Neural cell (in vitro differentiated cells): ENCODE measurements at regions not wholly inside any gene's neighbourhood (a gene's known extent, or its start where the extent isn't known, plus 50 kb on each side); places are given as distances from the start of the nearest gene placed in this dataset.

Experiments used
- H2AFZ ChIP-seq: fragments of 200-600, 300-800 bp; sonication (generic), shearing (Covaris generic); 2 replicates; pipeline ENCODE4 v1.6.0; 2014; ENCODE audit warnings: low read depth, mild to moderate bottlenecking, antibody characterized with exemption, low read length, moderate library complexity
- H3F3A ChIP-seq: fragments of 200-600 bp; shearing (Covaris generic); 2 replicates; pipeline ENCODE4 v1.6.1; 2016; ENCODE audit warnings: mild to moderate bottlenecking, moderate library complexity, mixed read lengths, antibody characterized with exemption, low read length; ENCODE audit not compliant: insufficient read depth, poor library complexity, severe bottlenecking
- H3K27ac ChIP-seq: fragments of 200-600, 300-800 bp; sonication (generic), shearing (Covaris generic); 2 replicates; pipeline ENCODE4 v1.5.1; 2014; ENCODE audit warnings: mild to moderate bottlenecking, low read length, moderate library complexity
- H3K27me3 ChIP-seq: fragments of 300-800, 200-600 bp; sonication (generic), shearing (Covaris generic); 2 replicates; pipeline ENCODE4 v1.6.0; 2014; ENCODE audit warnings: mild to moderate bottlenecking, low read depth, low read length, moderate library complexity; ENCODE audit not compliant: insufficient read depth
- H3K36me3 ChIP-seq: fragments of 300-800, 200-600 bp; sonication (generic), shearing (Covaris generic); 2 replicates; pipeline ENCODE4 v1.5.1; 2014; ENCODE audit warnings: mild to moderate bottlenecking, antibody characterized with exemption, low read length, moderate library complexity; ENCODE audit not compliant: insufficient read depth
- H3K4me2 ChIP-seq: fragments of 300-800, 200-600 bp; sonication (generic), shearing (Covaris generic); 2 replicates; pipeline ENCODE4 v1.6.0; 2014; ENCODE audit warnings: mild to moderate bottlenecking, low read length
- H3K4me3 ChIP-seq: fragments of 300-800, 200-600 bp; sonication (generic), shearing (Covaris generic); 2 replicates; pipeline ENCODE4 v1.5.1; 2014; ENCODE audit warnings: mild to moderate bottlenecking, low read length, moderate library complexity
- H3K79me2 ChIP-seq: fragments of 200-600 bp; shearing (Covaris generic); replicated peaks from 2 replicates; pipeline ENCODE4 v1.6.0; 2014; ENCODE audit warnings: mild to moderate bottlenecking, low read length, moderate library complexity; ENCODE audit not compliant: insufficient read depth
- H3K9ac ChIP-seq: fragments of 300-800, 200-600 bp; sonication (generic), shearing (Covaris generic); 2 replicates; pipeline ENCODE4 v1.6.1; 2016; ENCODE audit warnings: mild to moderate bottlenecking, low read length, mixed read lengths
- H3K9me2 ChIP-seq: fragments of 200-600 bp; shearing (Covaris generic); 2 replicates; pipeline ENCODE4 v1.6.1; 2016; ENCODE audit warnings: mild to moderate bottlenecking, low read length, mixed read lengths; ENCODE audit not compliant: insufficient read depth
- H3K9me3 ChIP-seq: fragments of 200-600, 300-800 bp; sonication (generic), shearing (Covaris generic); 2 replicates; pipeline ENCODE4 v1.6.1; 2016; ENCODE audit warnings: mild to moderate bottlenecking, mixed run types, low read length, moderate library complexity, mixed read lengths
- H4K20me1 ChIP-seq: fragments of 200-600 bp; shearing (Covaris generic); 2 replicates; pipeline ENCODE4 v1.6.1; 2016; ENCODE audit warnings: mild to moderate bottlenecking, mixed run types; ENCODE audit not compliant: insufficient read depth
- CTCF ChIP-seq: fragments of 450-650 bp; IDR thresholded peaks from 2 replicates; pipeline ENCODE4 v1.5.1; 2014; ENCODE audit warnings: antibody characterized with exemption, mild to moderate bottlenecking, moderate library complexity; ENCODE audit not compliant: poor library complexity, severe bottlenecking
- EP300 ChIP-seq: fragments of 450-650 bp; conservative IDR thresholded peaks from 2 replicates; pipeline ENCODE4 v1.6.1; 2014; ENCODE audit warnings: antibody characterized with exemption, mild to moderate bottlenecking, moderate library complexity; ENCODE audit not compliant: poor library complexity, severe bottlenecking
- EZH2 ChIP-seq: fragments of 200-600, 300-800 bp; shearing (Covaris generic), sonication (generic); IDR thresholded peaks from 2 replicates; pipeline ENCODE4 v1.6.1; 2014; ENCODE audit warnings: antibody characterized with exemption, low read length, borderline replicate concordance, mild to moderate bottlenecking; ENCODE audit not compliant: insufficient read depth, poor library complexity, severe bottlenecking
- MXI1 ChIP-seq: fragments of 450-650 bp; conservative IDR thresholded peaks from 2 replicates; pipeline ENCODE4 v1.6.1; 2014; ENCODE audit warnings: antibody characterized with exemption, mild to moderate bottlenecking; ENCODE audit not compliant: poor library complexity, severe bottlenecking
- POLR2AphosphoS5 ChIP-seq: IDR thresholded peaks from 2 replicates; pipeline ENCODE4 v1.6.1; 2012
- RAD21 ChIP-seq: fragments of 450-650 bp; conservative IDR thresholded peaks from 2 replicates; pipeline ENCODE4 v1.6.1; 2014; ENCODE audit warnings: antibody characterized with exemption, mild to moderate bottlenecking, moderate library complexity
- REST ChIP-seq: IDR thresholded peaks from 2 replicates; pipeline ENCODE4 v1.6.1; 2012; ENCODE audit warnings: borderline replicate concordance
- SMC3 ChIP-seq: fragments of 450-650 bp; conservative IDR thresholded peaks from 2 replicates; pipeline ENCODE4 v1.6.1; 2014; ENCODE audit warnings: antibody characterized with exemption, mild to moderate bottlenecking, moderate library complexity; ENCODE audit not compliant: poor library complexity
- TAF1 ChIP-seq: IDR thresholded peaks from 2 replicates; pipeline ENCODE4 v1.6.1; 2012; ENCODE audit warnings: low read depth

DNA sequence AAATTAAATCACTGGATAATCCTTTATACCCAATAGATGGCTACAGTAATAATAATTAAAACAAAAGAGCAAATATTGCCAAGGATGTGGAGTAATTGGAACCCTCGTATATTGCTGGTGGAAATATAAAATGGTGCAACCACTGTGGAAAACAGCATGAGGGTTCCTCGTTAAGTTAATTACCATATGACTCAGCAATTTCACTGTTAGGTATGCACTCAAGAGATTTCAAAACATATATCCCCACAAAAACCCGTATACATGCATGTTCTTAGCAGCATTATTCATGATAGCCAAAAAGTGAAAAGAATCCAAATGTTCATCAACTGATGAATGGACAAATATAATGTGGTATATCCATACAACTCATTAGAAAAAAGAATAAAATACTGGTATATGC is 103.3 kb downstream of the TEX13C start:
- Histone ChIP-seq H3K9ac (no peak overlapping the region), H2AFZ (no peak overlapping the region), H3F3A (no peaks in the 10 kb centered on the region), H3K9me3 (no peaks in the 10 kb centered on the region), H3K36me3 (no peaks in the 10 kb centered on the region), H4K20me1 (no peaks in the 10 kb centered on the region), H3K27me3 (no peaks in the 10 kb centered on the region), H3K4me2 (no peak overlapping the region), H3K4me3 (no peak overlapping the region), H3K27ac (no peak overlapping the region), H3K79me2 (no peaks in the 10 kb centered on the region), H3K9me2 (no peaks in the 10 kb centered on the region)
- no peak for TF ChIP-seq CTCF
- TF ChIP-seq SMC3: no peak
- no peak for TF ChIP-seq MXI1
- no peak for TF ChIP-seq TAF1
- TF ChIP-seq REST: no peak
- TF ChIP-seq RAD21: no peak
- no peak for TF ChIP-seq EZH2

- no peak for TF ChIP-seq EZH2
- no peak for TF ChIP-seq TAF1
- no peak for TF ChIP-seq EP300
- no peak for TF ChIP-seq CTCF
- no peak for TF ChIP-seq POLR2AphosphoS5
- no peak for TF ChIP-seq MXI1
- TF ChIP-seq REST: no peak
- no peak for TF ChIP-seq SMC3
- no peak for TF ChIP-seq RAD21
- no peak overlapping the region for H3K27ac ChIP-seq
These were observed 104.9 kb downstream of the TEX13C start for GRCh38 chrX:125424536-125424935.

More at GRCh38 chrX:125424536-125424935, 104.9 kb downstream of the TEX13C start:
- H3K9me2 ChIP-seq: no peaks in the 10 kb centered on the region
- H3K79me2 ChIP-seq: no peaks in the 10 kb centered on the region
- H3K9me3 ChIP-seq: no peaks in the 10 kb centered on the region
- no peak overlapping the region for H3K4me3 ChIP-seq
- H3K4me2 ChIP-seq: no peak overlapping the region
- no peaks in the 10 kb centered on the region for H3F3A ChIP-seq
- no peak overlapping the region for H3K9ac ChIP-seq
- no peaks in the 10 kb centered on the region for H3K27me3 ChIP-seq
- H3K36me3 ChIP-seq: no peaks in the 10 kb centered on the region
- no peaks in the 10 kb centered on the region for H4K20me1 ChIP-seq
- H2AFZ ChIP-seq: no peak overlapping the region
